Tibial nerve (tissue), 4 donors: ENCODE measurements at regions not wholly inside any gene's neighbourhood (a gene's known extent, or its start where the extent isn't known, plus 50 kb on each side); places are given as distances from the start of the nearest gene placed in this dataset.

Source experiments
- DNase-seq, 2 donors: peaks; one replicate each; pipeline ENCODE4 v3.0.0-alpha.2; 2019; ENCODE audit warnings: low spot score in 2 of 2
- H3K27ac ChIP-seq, 4 donors: fragments of 200-600 bp; sonication (generic) in 3 of 4; one replicate each; pipeline ENCODE4 v1.5.1; 2017 to 2019; ENCODE audit warnings: mild to moderate bottlenecking in 1 of 4
- H3K27me3 ChIP-seq, 2 donors: fragments of 200-600 bp; sonication (generic) in 1 of 2; one replicate each; pipeline versions ENCODE4 v1.5.1 to v1.6.0; 2017 to 2019
- H3K36me3 ChIP-seq, 3 donors: fragments of 200-600 bp; sonication (generic); one replicate each; pipeline ENCODE4 v1.5.1; 2018 to 2019
- H3K4me1 ChIP-seq, 4 donors: fragments of 200-600 bp; sonication (generic) in 3 of 4; one replicate each; pipeline ENCODE4 v1.5.1; 2017 to 2019
- H3K4me3 ChIP-seq, 4 donors: fragments of 200-600 bp; sonication (generic) in 3 of 4; one replicate each; pipeline ENCODE4 v1.5.1; 2017 to 2019; ENCODE audit warnings: mild to moderate bottlenecking in 1 of 4, moderate library complexity in 1 of 4
- H3K9me3 ChIP-seq, 4 donors: fragments of 200-600 bp; sonication (generic) in 3 of 4; one replicate each; pipeline ENCODE4 v1.5.1; 2017 to 2019
- CTCF ChIP-seq, 5 experiments: fragments of 200-600 bp in 3 of 5; fragments of 450-650 bp in 2 of 5; sonication (generic) in 3 of 5; IDR thresholded peaks; one replicate each; pipeline ENCODE4 v1.5.1; 2016 to 2019; ENCODE audit warnings: antibody characterized with exemption in 5 of 5, mild to moderate bottlenecking in 3 of 5, moderate library complexity in 2 of 5
- EP300 ChIP-seq, 2 donors: sonication (generic); formaldehyde crosslinking; IDR thresholded peaks; one replicate each; pipeline ENCODE4 v1.6.1; 2017; ENCODE audit warnings: antibody characterized with exemption in 2 of 2, mild to moderate bottlenecking in 1 of 2
- POLR2A ChIP-seq, 2 donors: fragments of 450-650 bp; IDR thresholded peaks; one replicate each; pipeline ENCODE4 v1.6.1; 2017; ENCODE audit warnings: antibody characterized with exemption in 2 of 2, mild to moderate bottlenecking in 2 of 2, moderate library complexity in 2 of 2
- WGBS, 2 donors: methylation state at CpG; one replicate each; pipeline ENCODE4 v1.1.5; 2018; 5-methylcytosine and 5-hydroxymethylcytosine counted together

- TF ChIP-seq POLR2A (IDR thresholded peaks at IDR 0.05) (no peak), EP300 (IDR thresholded peaks at IDR 0.05) (no peak), CTCF (IDR thresholded peaks at IDR 0.05) (no peak)
- Histone ChIP-seq H3K36me3 (no peaks in the 10 kb centered on the region), H3K27me3 (no peaks in the 10 kb centered on the region), H3K27ac (no peak overlapping the region), H3K4me3 (no peak overlapping the region), H3K9me3 (no peaks in the 10 kb centered on the region), H3K4me1 (no peaks in the 10 kb centered on the region)
- no peak for DNase-seq
Measured at GRCh38 chr3:88991496-88991895, 115.9 kb upstream of the EPHA3 start.

- TF ChIP-seq POLR2A (IDR thresholded peaks at IDR 0.05): no peak
- no peak for TF ChIP-seq EP300 (IDR thresholded peaks at IDR 0.05)
- no peak for TF ChIP-seq CTCF (IDR thresholded peaks at IDR 0.05)
- H3K4me1 ChIP-seq: no peaks in the 10 kb centered on the region
- no peaks in the 10 kb centered on the region for H3K36me3 ChIP-seq
- no peak overlapping the region for H3K4me3 ChIP-seq
- WGBS, 2 donors: 22 to 29% methylated on average over 3 of the region's 3 CpGs
- H3K27ac ChIP-seq: peak overlapping the region in 1 of 4 donors; percentile 23
- no peak for DNase-seq
- H3K9me3 ChIP-seq: peaks cover 0 to 9% (median 0%) of the 10 kb centered on the region in 4 donors
- no peaks in the 10 kb centered on the region for H3K27me3 ChIP-seq
Measured at GRCh38 chr3:88996691-88997090, 110.7 kb upstream of the EPHA3 start.

- H3K27me3 ChIP-seq: no peaks in the 10 kb centered on the region
- peaks cover 0 to 9% (median 0%) of the 10 kb centered on the region in 4 donors for H3K9me3 ChIP-seq
- WGBS, 2 donors: 76 to 79% methylated on average over 3 of the region's 3 CpGs
- H3K36me3 ChIP-seq: no peaks in the 10 kb centered on the region
- H3K4me1 ChIP-seq: no peaks in the 10 kb centered on the region
- H3K4me3 ChIP-seq: no peak overlapping the region
- no peak for DNase-seq
- TF ChIP-seq EP300 (IDR thresholded peaks at IDR 0.05): no peak
- no peak overlapping the region for H3K27ac ChIP-seq
Measured at GRCh38 chr3:88997260-88997659, 110.2 kb upstream of the EPHA3 start.

GRCh38 chr3:89000886-89001285 is 106.5 kb upstream of the EPHA3 start:
- TF ChIP-seq EP300 (IDR thresholded peaks at IDR 0.05): no peak
- no peak for TF ChIP-seq POLR2A (IDR thresholded peaks at IDR 0.05)
- TF ChIP-seq CTCF (IDR thresholded peaks at IDR 0.05): no peak
- no peak overlapping the region for H3K27ac ChIP-seq
- H3K36me3 ChIP-seq: no peaks in the 10 kb centered on the region
- H3K9me3 ChIP-seq: peaks cover 0 to 9% (median 0%) of the 10 kb centered on the region in 4 donors
- DNase-seq: no peak
- no peaks in the 10 kb centered on the region for H3K27me3 ChIP-seq
- H3K4me3 ChIP-seq: no peak overlapping the region
- no peaks in the 10 kb centered on the region for H3K4me1 ChIP-seq
- WGBS, 2 donors: 24 to 34% methylated on average over 1 of the region's 1 CpG

- 59 to 65% methylated on average over 5 of the region's 5 CpGs for WGBS, 2 donors
- no peaks in the 10 kb centered on the region for H3K4me1 ChIP-seq
- H3K27me3 ChIP-seq: no peaks in the 10 kb centered on the region
Measured at GRCh38 chr3:89002191-89002590, 105.2 kb upstream of the EPHA3 start.

More at GRCh38 chr3:89002191-89002590, 105.2 kb upstream of the EPHA3 start:
- DNase-seq: no peak
- Histone ChIP-seq H3K9me3 (peaks cover 0 to 9% (median 0%) of the 10 kb centered on the region in 4 donors), H3K4me3 (no peak overlapping the region), H3K27ac (no peak overlapping the region), H3K36me3 (no peaks in the 10 kb centered on the region)
- TF ChIP-seq CTCF (IDR thresholded peaks at IDR 0.05) (no peak), EP300 (IDR thresholded peaks at IDR 0.05) (no peak), POLR2A (IDR thresholded peaks at IDR 0.05) (no peak)
